IMR-90 (cell line): ENCODE measurements at regions not wholly inside any gene's neighbourhood (a gene's known extent, or its start where the extent isn't known, plus 50 kb on each side); places are given as distances from the start of the nearest gene placed in this dataset.

Source experiments
- ATAC-seq: fragments of 200-7000 bp; cut with Tn5 transposase; 2 replicates; pipeline ENCODE4 v1.9.1; 2020; ENCODE audit warnings: low read depth, mild to moderate bottlenecking, moderate library complexity
- BruUV-seq: library from RNA; stranded (reverse); fragments of 400-500 nt; replicated peaks from 2 replicates; lab custom pipeline; 2021; lab: Mats Ljungman, UMichigan
- CTCF ChIA-PET: fragments of 300-600 bp; formaldehyde crosslinking; extraction: SDS; loops from one replicate; lab custom pipeline; 2021; ENCODE audit warnings: antibody characterized with exemption; lab: Yijun Ruan, JAX
- POLR2A ChIA-PET: fragments of 300-600 bp; sonication (Branson Sonifier 250); formaldehyde crosslinking; loops from one replicate; lab custom pipeline; 2022; ENCODE audit warnings: antibody characterized with exemption; ENCODE audit not compliant: unreplicated experiment; lab: Charles Lee
- DNase-seq: peaks from one replicate; pipeline ENCODE4 v3.0.0; 2013
- H2AFZ ChIP-seq: replicated peaks from 2 replicates; pipeline ENCODE3; 2013; ENCODE audit warnings: low read length, mild to moderate bottlenecking; ENCODE audit not compliant: poor library complexity
- H2AK5ac ChIP-seq: 2 replicates; pipeline ENCODE4 v1.6.1; 2013; ENCODE audit warnings: low read depth, low read length, inconsistent platforms
- H2AK9ac ChIP-seq: replicated peaks from 2 replicates; pipeline ENCODE3; 2013; ENCODE audit warnings: mild to moderate bottlenecking, low read depth, low read length, moderate library complexity; ENCODE audit not compliant: poor library complexity
- H2BK120ac ChIP-seq: 2 replicates; pipeline ENCODE4 v1.6.1; 2013; ENCODE audit warnings: low read depth, low read length, inconsistent platforms
- H2BK15ac ChIP-seq: 3 replicates; pipeline ENCODE4 v1.6.1; 2013; ENCODE audit warnings: low read depth, low read length, inconsistent platforms
- H2BK20ac ChIP-seq: 2 replicates; pipeline ENCODE4 v1.6.1; 2013; ENCODE audit warnings: low read depth, mild to moderate bottlenecking, inconsistent platforms, low read length, moderate library complexity
- H2BK5ac ChIP-seq: 2 replicates; pipeline ENCODE4 v1.6.1; 2013; ENCODE audit warnings: mild to moderate bottlenecking, low read depth, low read length, inconsistent platforms; ENCODE audit not compliant: poor library complexity, severe bottlenecking
- H3K14ac ChIP-seq: replicated peaks from 2 replicates; pipeline ENCODE4 v1.6.1; 2013; ENCODE audit warnings: low read depth, low read length, inconsistent platforms
- H3K18ac ChIP-seq: 2 replicates; pipeline ENCODE4 v1.6.1; 2013; ENCODE audit warnings: low read depth, low read length, control low read depth
- H3K23ac ChIP-seq: 2 replicates; pipeline ENCODE4 v1.6.1; 2013; ENCODE audit warnings: low read depth, low read length, inconsistent platforms
- H3K27ac ChIP-seq: 2 replicates; pipeline ENCODE4 v1.5.1; 2013; ENCODE audit warnings: mild to moderate bottlenecking, control low read depth, low read length; ENCODE audit not compliant: insufficient read depth
- H3K27me3 ChIP-seq: 2 replicates; pipeline ENCODE4 v1.6.1; 2013; ENCODE audit warnings: low read length; ENCODE audit not compliant: control insufficient read depth, insufficient read depth
- H3K36me3 ChIP-seq: 2 replicates; pipeline ENCODE4 v1.6.1; 2013; ENCODE audit warnings: low read length, mixed read lengths; ENCODE audit not compliant: control insufficient read depth, insufficient read depth
- H3K4ac ChIP-seq: 2 replicates; pipeline ENCODE4 v1.6.1; 2013; ENCODE audit warnings: low read depth, low read length, inconsistent platforms
- H3K4me1 ChIP-seq: 2 replicates; pipeline ENCODE4 v1.6.1; 2013; ENCODE audit warnings: low read length, mixed read lengths; ENCODE audit not compliant: control insufficient read depth, insufficient read depth
- H3K4me2 ChIP-seq: 2 replicates; pipeline ENCODE4 v1.6.1; 2013; ENCODE audit warnings: low read depth, mild to moderate bottlenecking, control low read depth, low read length, moderate library complexity
- H3K4me3 ChIP-seq: 2 replicates; pipeline ENCODE4 v1.5.1; 2013; ENCODE audit warnings: low read depth, mild to moderate bottlenecking, control low read depth, low read length, moderate library complexity; ENCODE audit not compliant: insufficient read depth
- H3K56ac ChIP-seq: 2 replicates; pipeline ENCODE4 v1.6.1; 2013; ENCODE audit warnings: low read length, inconsistent platforms; ENCODE audit not compliant: insufficient read depth; ENCODE audit errors: extremely low read depth
- H3K79me1 ChIP-seq, 2 experiments: 2 replicates each; pipeline ENCODE4 v1.6.1; 2013; ENCODE audit warnings: low read length in 2 of 2, inconsistent platforms in 1 of 2, low read depth in 1 of 2
- H3K9ac ChIP-seq: 2 replicates; pipeline ENCODE4 v1.6.1; 2013; ENCODE audit warnings: low read depth, low read length, control low read depth
- H3K9me1 ChIP-seq: 2 replicates; pipeline ENCODE4 v1.6.1; 2013; ENCODE audit warnings: low read length, inconsistent platforms; ENCODE audit not compliant: insufficient read depth
- H3K9me3 ChIP-seq: 2 replicates; pipeline ENCODE4 v1.6.1; 2013; ENCODE audit warnings: low read length; ENCODE audit not compliant: control insufficient read depth, insufficient read depth
- H4K20me1 ChIP-seq: 2 replicates; pipeline ENCODE4 v1.6.1; 2013; ENCODE audit warnings: low read length, inconsistent platforms; ENCODE audit not compliant: insufficient read depth
- H4K5ac ChIP-seq: 2 replicates; pipeline ENCODE4 v1.6.1; 2013; ENCODE audit warnings: mild to moderate bottlenecking, low read depth, low read length, control low read depth
- H4K8ac ChIP-seq, 2 experiments: 2 replicates each; pipeline ENCODE4 v1.6.1; 2013; ENCODE audit warnings: low read depth in 2 of 2, low read length in 2 of 2, control low read depth in 1 of 2, inconsistent platforms in 1 of 2
- H4K91ac ChIP-seq: 2 replicates; pipeline ENCODE4 v1.6.1; 2013; ENCODE audit warnings: low read depth, low read length, inconsistent platforms; ENCODE audit not compliant: insufficient read depth
- BHLHE40 ChIP-seq: fragments of 150-350 bp; IDR thresholded peaks from 2 replicates; pipeline ENCODE4 v1.6.1; 2016; ENCODE audit warnings: mild to moderate bottlenecking, low read depth, low read length
- CHD1 ChIP-seq: IDR thresholded peaks from 2 replicates; pipeline ENCODE4 v1.6.1; 2012; ENCODE audit warnings: low read depth, low read length, improper control_type of control experiment
- SMC3 ChIP-seq: fragments of 150-350 bp; IDR thresholded peaks from 2 replicates; pipeline ENCODE4 v1.6.1; 2016; ENCODE audit warnings: low read depth, mild to moderate bottlenecking, antibody characterized with exemption, low read length, moderate library complexity
- WGBS, 2 experiments: methylation state at CpG; one replicate each; pipeline versions ENCODE4 v1.1.5 to v1.1.7; 2013; ENCODE audit warnings: missing lambda C conversion rate in 2 of 2; ENCODE audit not compliant: insufficient read length in 1 of 2; ENCODE audit errors: extremely low coverage in 2 of 2; 5-methylcytosine and 5-hydroxymethylcytosine counted together
- dilution Hi-C: fragments of 300-500 bp; cut with HindIII; formaldehyde crosslinking; loops from one replicate; pipeline ENCODE4 v1.14.3; 2018; ENCODE audit warnings: low sequenced_read_pairs; ENCODE audit not compliant: unreplicated experiment
- in situ Hi-C: fragments of 300-500 bp; cut with MboI; formaldehyde crosslinking; loops from 3 replicates; pipeline ENCODE4 v1.14.3; 2019; ENCODE audit warnings: low sequenced_read_pairs, inconsistent platforms, mixed read lengths
- intact Hi-C: fragments of 100-400 bp; cut with micrococcal nuclease; formaldehyde crosslinking; loops from 2 replicates; pipeline ENCODE4 v1.10.0; 2022

GRCh38 chr12:118866346-118866745 lies 115.0 kb upstream of the SRRM4 start:
- intact Hi-C loops: no loop called here
- TF ChIP-seq BHLHE40 (no peak), SMC3 (no peak), CHD1 (no peak)
- dilution Hi-C loops: no loop called here

More at GRCh38 chr12:118866346-118866745, 115.0 kb upstream of the SRRM4 start:
- no peak overlapping the region for H3K14ac ChIP-seq
- CTCF ChIA-PET: interaction anchor here (0.5 kb wide), 1 partner anchor 65 kb away, joined by 3 read pairs; no protein-coding TSS in a partner anchor
- no peak overlapping the region for H2AK5ac ChIP-seq
- H3K4me1 ChIP-seq: no peaks in the 10 kb centered on the region
- DNase-seq: no peak
- no peak overlapping the region for H3K4me3 ChIP-seq
- in situ Hi-C loops: no loop called here
- WGBS, 2 experiments: no CpG with 5 or more reads among the region's 3 CpGs
- H3K9ac ChIP-seq: no peak overlapping the region
- peaks cover 12% of the 10 kb centered on the region for H3K9me3 ChIP-seq
- H2BK120ac ChIP-seq: no peak overlapping the region
- no peak overlapping the region for H3K18ac ChIP-seq
- H3K36me3 ChIP-seq: no peaks in the 10 kb centered on the region
- no peak overlapping the region for H4K91ac ChIP-seq
- ATAC-seq: no peak
- no peak overlapping the region for H4K5ac ChIP-seq
- no TSS peak for BruUV-seq
- no peak overlapping the region for H2BK20ac ChIP-seq
- H3K4ac ChIP-seq: no peak overlapping the region
- no peaks in the 10 kb centered on the region for H4K20me1 ChIP-seq
- H2AK9ac ChIP-seq: no peak overlapping the region
- H3K4me2 ChIP-seq: no peak overlapping the region
- no peak overlapping the region for H2AFZ ChIP-seq
- H2BK15ac ChIP-seq: no peak overlapping the region
- POLR2A ChIA-PET: no interaction called here
- H3K23ac ChIP-seq: no peak overlapping the region
- H3K56ac ChIP-seq: no peak overlapping the region
- no peaks in the 10 kb centered on the region for H3K79me1 ChIP-seq
- no peak overlapping the region for H4K8ac ChIP-seq
- H3K27ac ChIP-seq: no peak overlapping the region
- no peaks in the 10 kb centered on the region for H3K9me1 ChIP-seq
- H2BK5ac ChIP-seq: no peak overlapping the region
- no peaks in the 10 kb centered on the region for H3K27me3 ChIP-seq
